ENCODE measurements at regions not wholly inside any gene's neighbourhood (a gene's known extent, or its start where the extent isn't known, plus 50 kb on each side); places are given as distances from the start of the nearest gene placed in this dataset.

GRCh38 chr13:90402102-90402501 lies 945.4 kb upstream of the MIR17HG start:
- no peak for DNase-seq (ENCODE audit: extremely low read depth, low read depth, low spot score)

GRCh38 chr13:90402613-90403012 lies 944.9 kb upstream of the MIR17HG start:
- DNase-seq (ENCODE audit: extremely low read depth, low read depth, low spot score): no peak

- no peak for DNase-seq (ENCODE audit: extremely low read depth, low read depth, low spot score)
These were observed 944.0 kb upstream of the MIR17HG start for GRCh38 chr13:90403330-90404082.

- DNase-seq (ENCODE audit: extremely low read depth, low read depth, low spot score): no peak
These were observed 942.2 kb upstream of the MIR17HG start for GRCh38 chr13:90405301-90405700.

- DNase-seq (ENCODE audit: extremely low read depth, low read depth, low spot score): no peak
These were observed 934.5 kb upstream of the MIR17HG start for GRCh38 chr13:90412980-90413379.

- DNase-seq (ENCODE audit: extremely low read depth, low read depth, low spot score): no peak
These were observed 933.9 kb upstream of the MIR17HG start for GRCh38 chr13:90413548-90413947.

GRCh38 chr13:90414691-90415596 lies 932.5 kb upstream of the MIR17HG start:
- DNase-seq (ENCODE audit: extremely low read depth, low read depth, low spot score): no peak

- DNase-seq (ENCODE audit: extremely low read depth, low read depth, low spot score): no peak
These were observed 931.6 kb upstream of the MIR17HG start for GRCh38 chr13:90415902-90416301.

- no peak for DNase-seq (ENCODE audit: extremely low read depth, low read depth, low spot score)
These were observed 931.0 kb upstream of the MIR17HG start for GRCh38 chr13:90416519-90416918.

GRCh38 chr13:90416938-90417337 lies 930.5 kb upstream of the MIR17HG start:
- no peak for DNase-seq (ENCODE audit: extremely low read depth, low read depth, low spot score)

GRCh38 chr13:90420683-90421082 lies 926.8 kb upstream of the MIR17HG start:
- DNase-seq (ENCODE audit: extremely low read depth, low read depth, low spot score): no peak

GRCh38 chr13:90427322-90428272 lies 919.9 kb upstream of the MIR17HG start:
- no peak for DNase-seq (ENCODE audit: extremely low read depth, low read depth, low spot score)

- DNase-seq (ENCODE audit: extremely low read depth, low read depth, low spot score): no peak
These were observed 918.8 kb upstream of the MIR17HG start for GRCh38 chr13:90428522-90429210.

GRCh38 chr13:90430127-90430526 lies 917.4 kb upstream of the MIR17HG start:
- no peak for DNase-seq (ENCODE audit: extremely low read depth, low read depth, low spot score)

- DNase-seq (ENCODE audit: extremely low read depth, low read depth, low spot score): no peak
These were observed 910.8 kb upstream of the MIR17HG start for GRCh38 chr13:90436697-90437096.

- no peak for DNase-seq (ENCODE audit: extremely low read depth, low read depth, low spot score)
These were observed 908.9 kb upstream of the MIR17HG start for GRCh38 chr13:90438576-90438975.

- no peak for DNase-seq (ENCODE audit: extremely low read depth, low read depth, low spot score)
These were observed 904.2 kb upstream of the MIR17HG start for GRCh38 chr13:90443268-90443667.

- no peak for DNase-seq (ENCODE audit: extremely low read depth, low read depth, low spot score)
These were observed 903.3 kb upstream of the MIR17HG start for GRCh38 chr13:90444232-90444631.

GRCh38 chr13:90445179-90445578 lies 902.3 kb upstream of the MIR17HG start:
- no peak for DNase-seq (ENCODE audit: extremely low read depth, low read depth, low spot score)

GRCh38 chr13:90447034-90447733 lies 900.3 kb upstream of the MIR17HG start:
- DNase-seq (ENCODE audit: extremely low read depth, low read depth, low spot score): no peak

Data from glomerular endothelial cell (primary cell).